Activated naive CD4-positive, alpha-beta T cell (primary cell): ENCODE measurements at regions not wholly inside any gene's neighbourhood (a gene's known extent, or its start where the extent isn't known, plus 50 kb on each side); places are given as distances from the start of the nearest gene placed in this dataset.

Source experiments
- DNase-seq, 4 experiments: peaks; one replicate each; lab custom pipeline; 2025; lab: John Stamatoyannopoulos, UW

DNA sequence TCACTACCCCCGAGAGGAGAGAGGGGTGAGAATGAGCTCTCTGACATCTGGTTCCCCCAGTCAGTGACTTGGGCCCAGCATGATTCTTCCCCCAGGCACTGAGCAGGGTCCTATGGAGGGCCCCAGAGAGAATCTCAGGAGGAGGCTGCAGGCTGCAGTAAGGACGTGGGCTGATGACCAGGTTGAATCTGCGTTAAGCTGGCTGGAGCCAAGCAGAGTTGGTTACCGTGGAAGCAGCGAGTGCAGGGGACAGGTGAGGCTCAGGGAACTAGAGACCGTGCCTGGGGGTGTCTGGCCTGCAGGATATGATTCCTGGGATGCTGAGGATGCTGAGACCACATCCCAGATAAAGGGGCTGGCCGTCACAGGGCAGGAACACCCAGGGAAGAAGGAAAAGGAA, 314.3 kb upstream of the IRX1 start:
- no peak for DNase-seq

DNA sequence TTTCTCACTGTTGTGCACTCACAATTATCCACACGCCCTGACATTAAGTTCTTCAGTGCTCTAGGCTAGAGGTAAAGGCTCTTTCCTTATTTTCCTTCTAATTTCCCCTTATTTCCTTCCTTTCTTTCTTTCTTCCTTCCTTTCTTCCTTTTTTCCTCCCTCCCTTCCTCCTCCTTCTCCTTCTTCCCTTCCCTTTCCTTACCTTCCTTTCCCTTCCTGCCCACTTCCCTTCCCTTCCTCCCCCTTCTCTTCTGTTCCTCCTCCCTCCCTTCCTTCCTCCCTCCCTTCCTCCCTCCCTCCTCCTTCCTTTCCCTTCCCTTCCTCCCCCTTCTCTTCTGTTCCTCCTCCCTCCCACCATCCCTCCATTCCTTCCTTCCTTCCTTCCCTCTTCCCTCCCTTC, 317.0 kb upstream of the IRX1 start:
- DNase-seq = no peak

DNA sequence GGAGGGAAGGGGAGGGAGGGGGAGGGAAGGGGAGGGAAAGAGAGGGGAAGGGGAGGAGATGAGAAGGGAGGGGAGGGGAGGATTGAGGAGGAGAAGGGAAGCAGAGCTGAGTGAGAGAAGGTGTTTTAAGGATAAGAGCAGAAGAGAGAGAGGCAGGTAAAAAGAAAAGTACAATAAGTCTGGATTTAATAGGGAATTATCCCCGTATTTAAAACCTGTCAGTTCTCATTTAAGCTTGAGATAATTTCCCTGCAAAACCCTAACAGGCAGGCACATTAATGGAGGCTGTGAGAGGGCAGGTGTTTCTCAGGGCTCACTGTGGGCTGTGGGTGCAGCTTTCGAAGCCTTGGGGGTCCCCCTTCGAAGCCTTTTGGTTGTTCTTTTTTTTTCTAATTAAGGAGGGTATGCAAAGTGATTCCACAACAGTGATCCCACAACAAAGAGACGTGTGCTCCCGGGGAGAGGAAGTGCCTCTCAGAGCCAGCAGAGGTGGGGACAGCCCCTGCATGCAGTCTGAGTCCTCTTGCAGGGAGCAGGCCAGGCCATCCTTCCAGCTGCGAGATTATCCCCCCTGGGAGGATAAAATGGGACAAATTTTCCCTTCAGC, 317.9 kb upstream of the IRX1 start:
- no peak for DNase-seq

DNA sequence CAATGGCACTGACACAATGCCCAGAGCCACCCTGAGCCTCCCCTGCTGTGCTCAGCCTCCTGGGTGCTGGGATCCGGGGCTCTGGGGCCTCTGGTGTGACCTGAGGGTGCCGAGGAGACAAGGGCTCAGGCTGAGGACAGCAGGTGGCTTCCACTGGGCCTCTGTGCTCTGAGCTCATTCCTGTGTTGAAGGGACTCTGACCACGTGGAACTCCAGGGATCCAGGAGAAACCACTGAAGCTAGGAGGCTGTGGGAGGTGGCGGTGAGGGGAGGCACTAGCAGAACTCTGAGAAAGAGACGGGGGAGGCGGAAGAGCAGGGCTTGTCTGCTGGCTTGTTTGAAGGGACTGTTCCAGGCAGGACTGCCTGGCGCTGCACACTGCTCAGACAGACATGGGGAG, 318.7 kb upstream of the IRX1 start:
- no peak for DNase-seq

DNA sequence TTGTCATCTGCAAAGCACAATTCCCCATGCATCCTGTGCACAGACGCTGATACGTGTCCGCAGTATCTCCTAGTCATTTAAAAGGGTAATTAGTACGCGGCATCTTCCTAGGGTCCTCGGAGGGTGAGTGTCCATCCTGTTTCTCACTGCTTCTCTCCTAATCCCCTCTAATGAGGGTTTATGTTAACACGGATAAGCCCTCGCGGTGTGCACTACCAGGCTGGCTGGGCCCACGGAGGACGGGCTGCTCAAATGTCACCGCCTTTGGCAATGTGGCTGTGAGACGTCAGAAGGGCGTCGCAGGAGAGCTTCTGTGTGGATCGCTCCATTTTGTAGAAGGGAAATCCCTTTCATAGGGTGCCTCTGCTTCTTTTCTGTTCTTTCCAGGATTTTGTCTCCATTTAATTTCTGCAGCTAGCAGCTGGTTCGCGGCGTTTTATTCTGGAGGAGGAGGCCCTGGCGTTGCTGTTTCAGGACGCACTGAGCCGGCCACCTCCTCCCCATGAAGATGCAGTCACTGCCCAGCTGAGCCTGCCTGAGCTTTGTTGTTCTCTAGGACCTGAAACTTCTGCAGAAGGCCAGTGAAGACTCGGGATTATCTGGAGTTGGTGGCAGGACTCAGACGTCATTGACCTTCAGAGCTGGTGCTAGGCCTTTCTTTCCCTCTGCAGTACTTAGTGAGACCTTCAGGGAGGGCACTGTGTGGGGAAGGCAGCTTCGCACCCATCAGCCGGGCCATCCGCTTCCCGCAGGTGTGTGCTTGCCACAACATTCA, 326.1 kb upstream of the IRX1 start:
- DNase-seq = no peak

DNA sequence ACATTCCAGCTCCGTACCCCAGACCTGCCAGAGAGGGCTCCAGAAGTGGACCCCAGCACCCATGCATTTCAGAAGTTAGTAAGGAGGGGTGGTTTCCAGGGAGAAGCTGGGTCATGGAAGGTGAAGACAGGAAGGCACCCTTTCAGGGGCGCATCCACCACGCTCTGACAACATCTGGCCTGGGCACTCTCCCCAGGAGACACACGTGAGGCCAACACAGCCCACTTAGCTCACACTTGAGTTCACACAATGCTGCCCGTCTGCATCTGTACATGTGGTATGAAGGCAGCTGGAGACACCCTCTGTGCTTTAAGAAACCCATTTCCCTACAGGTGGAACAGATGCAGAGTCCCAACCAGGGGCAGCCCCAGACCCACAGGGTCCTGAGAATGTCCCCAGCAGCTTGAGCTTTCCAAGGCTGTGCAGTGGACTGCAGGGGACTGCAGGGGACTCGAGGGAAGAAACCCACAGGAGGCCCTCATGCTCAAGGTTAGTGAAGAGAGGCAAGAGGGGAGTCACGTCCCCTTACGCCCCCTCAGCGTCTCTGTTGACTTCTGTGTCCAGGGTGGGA, 326.8 kb upstream of the IRX1 start:
- DNase-seq = no peak

DNA sequence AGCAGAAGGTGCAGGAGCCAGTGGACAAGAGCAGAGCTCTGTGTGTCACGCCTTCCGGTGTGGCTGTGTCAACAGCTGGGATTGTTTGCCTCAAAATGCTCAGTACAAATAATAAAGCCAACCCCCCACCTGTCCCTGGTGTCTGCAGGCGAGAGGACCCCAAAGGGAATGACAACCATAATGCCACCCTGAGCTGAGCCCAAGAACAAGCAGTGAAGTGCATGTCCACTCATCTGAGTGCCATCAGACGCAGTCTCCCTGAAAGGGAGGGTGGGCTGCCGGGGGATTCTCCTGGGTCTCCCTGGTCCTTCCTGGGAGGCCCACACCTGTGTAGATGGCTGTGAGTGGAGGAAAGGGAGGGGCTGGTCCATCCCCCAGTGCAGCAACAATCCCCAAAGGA, 328.8 kb upstream of the IRX1 start:
- no peak for DNase-seq

DNA sequence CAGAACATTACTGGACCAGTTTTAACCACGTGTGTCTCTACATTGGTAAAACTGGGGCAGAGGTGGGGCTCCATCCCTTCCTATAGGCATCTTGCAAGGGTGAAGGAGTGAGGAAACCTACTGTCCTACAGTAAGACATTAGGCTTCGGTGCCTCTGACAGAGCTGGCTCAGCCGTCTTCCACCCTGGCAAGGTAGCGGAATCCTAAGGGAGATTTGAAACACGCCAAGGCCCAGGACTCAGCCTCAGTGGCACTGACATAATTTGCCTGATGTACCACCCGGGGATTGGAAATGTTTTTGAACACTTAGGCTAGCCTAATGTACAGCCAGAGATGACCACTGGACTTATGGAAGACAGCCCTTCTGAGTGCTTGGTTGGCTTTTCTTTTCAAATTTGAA, 329.7 kb upstream of the IRX1 start:
- DNase-seq = no peak

DNA sequence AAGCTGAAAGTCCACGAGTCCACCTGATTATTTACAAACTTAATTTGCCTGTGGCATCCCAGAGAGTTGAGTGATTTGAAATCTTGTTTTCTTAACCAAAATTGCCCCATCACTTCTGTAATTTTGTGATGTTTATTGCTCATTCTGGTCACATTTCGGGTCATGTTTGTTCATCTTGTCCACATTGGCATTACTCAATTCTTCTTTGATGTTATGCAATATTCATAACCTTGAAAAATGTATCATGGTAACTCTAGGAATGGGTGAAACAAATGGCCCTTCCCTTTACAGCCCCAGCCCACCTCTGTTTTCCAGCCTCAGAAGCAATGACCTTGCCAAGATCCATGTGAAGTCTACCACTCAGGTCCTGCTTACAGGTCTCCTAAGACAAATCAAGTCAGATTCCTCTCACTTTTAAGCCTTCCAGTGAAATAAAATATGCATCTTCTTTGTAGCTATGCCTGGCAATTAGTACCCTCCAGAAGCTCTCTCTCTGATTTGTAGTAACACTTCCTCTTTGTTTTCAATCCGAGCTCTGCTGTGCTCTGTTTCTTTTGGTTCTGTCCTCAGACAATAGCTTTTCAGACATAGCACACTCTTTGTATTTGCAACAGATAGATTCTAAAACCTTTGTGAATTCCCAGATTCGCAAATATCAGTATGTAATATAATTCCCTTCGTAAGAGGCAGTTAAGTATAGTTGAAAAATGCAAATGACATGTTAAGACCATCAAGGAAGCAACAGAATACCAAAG, 330.3 kb upstream of the IRX1 start:
- DNase-seq = no peak

DNA sequence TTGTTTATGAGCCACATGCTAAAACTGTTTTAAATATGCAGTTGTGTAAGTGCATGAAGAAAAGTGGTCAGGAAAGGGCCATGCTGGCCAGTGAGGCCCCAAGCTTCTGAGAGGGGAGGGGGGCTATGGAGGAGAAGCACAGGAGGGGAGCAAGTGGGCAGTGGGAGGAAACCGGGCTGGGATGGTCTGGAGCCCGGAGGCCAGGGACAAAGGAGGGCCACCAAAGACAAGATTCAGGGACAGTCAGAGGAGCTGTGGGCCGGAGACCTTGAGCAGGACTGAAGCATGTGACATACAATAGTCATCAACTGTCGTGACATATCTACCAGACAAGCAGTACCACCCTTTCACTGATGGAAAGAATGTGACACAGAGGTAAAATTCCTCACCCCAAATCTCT, 333.2 kb upstream of the IRX1 start:
- no peak for DNase-seq

DNA sequence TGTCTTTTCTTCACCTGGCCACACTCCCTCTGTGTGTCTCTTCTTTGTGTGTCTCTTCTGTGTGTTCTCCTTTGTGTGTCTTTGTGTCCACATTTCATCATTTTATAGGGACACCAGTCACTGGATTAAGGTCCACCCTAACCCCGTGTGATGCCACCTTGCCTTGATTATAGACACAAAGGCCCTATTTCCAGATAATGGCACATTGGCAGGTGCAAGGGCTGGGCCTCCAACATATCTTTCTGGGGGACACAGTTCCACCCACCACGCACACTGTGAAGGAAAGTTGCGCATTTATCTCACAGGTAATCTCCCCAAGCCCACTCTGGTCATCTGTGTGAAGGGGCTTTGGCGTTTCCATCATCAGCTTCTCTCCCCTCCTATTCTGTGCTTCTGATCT, 334.6 kb upstream of the IRX1 start:
- no peak for DNase-seq

DNA sequence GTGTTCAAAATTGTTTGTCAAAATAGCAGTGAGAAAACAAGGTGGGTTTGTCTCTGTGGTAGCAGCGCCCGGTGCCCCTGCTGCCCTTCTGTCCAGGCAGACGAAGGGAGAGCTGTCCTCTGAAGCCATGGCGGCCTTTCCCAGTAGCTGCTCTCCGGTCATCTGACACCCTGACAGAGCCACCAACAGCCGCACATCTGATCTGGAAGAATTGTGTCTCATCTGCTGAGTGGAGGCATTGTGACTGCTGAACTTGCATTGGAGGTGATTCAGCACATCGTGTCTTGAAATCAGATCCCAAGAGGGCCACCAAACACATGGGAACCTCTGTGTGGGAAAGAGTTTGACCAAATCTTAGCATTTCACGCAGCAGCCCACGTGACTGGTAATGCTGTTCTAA, 337.6 kb upstream of the IRX1 start:
- DNase-seq = no peak

DNA sequence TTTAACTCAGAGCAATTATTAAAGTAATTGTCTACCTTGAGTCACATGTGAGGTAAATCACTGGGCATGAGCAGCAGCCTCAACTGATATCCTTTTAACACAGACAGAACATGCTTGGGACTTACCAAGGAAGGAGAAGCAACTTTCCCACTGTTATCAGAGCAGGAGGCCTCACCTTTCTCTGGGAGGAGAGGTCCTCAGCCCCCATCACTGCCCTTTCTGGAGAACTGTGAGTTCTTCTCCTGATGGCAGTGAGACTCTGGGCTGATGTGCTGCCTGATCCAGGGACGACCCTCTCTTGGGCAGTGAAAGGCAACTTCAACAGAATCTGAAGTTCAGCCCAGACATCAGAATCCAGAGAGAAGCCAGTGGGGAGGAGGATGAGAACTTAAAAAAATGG, 343.4 kb upstream of the IRX1 start:
- DNase-seq = no peak

DNA sequence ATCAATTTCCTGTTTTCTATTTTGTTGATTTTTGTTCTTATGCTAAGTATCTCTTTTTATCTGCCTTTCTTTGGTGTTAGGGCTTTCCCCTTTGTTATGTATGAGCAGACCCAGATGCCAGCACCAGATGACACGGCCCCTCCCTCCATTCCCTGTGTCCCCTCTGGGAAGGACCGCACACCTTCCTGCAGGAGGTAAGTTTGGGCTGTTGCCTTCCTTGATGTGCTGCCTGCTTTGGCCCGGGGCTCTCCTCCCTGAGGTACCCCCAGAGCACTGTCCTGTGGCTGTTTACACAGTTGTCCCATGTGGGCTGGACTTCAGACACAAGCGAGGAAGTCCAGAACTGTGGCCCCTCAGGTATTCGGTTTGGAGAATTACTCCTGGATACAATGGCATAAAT, 343.8 kb upstream of the IRX1 start:
- no peak for DNase-seq

DNA sequence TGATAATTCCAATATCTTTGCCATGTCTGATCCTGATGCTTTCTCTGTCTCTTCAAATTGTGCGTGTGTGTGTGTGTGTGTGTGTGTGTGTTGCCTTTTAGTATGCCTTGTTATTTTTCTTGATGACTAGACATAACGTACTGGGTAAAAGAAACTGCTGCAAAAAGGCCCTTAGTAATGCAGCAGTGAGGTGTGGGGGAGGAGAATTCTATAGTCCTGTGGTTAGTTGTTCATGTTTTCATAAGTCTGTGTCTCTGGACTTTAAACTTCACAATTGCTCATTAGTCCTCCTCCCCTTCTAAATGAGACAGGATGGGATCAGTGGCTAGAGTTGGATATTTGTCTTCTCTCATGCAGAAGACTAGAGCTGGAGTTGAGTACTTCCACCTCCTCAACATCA, 346.2 kb upstream of the IRX1 start:
- no peak for DNase-seq

DNA sequence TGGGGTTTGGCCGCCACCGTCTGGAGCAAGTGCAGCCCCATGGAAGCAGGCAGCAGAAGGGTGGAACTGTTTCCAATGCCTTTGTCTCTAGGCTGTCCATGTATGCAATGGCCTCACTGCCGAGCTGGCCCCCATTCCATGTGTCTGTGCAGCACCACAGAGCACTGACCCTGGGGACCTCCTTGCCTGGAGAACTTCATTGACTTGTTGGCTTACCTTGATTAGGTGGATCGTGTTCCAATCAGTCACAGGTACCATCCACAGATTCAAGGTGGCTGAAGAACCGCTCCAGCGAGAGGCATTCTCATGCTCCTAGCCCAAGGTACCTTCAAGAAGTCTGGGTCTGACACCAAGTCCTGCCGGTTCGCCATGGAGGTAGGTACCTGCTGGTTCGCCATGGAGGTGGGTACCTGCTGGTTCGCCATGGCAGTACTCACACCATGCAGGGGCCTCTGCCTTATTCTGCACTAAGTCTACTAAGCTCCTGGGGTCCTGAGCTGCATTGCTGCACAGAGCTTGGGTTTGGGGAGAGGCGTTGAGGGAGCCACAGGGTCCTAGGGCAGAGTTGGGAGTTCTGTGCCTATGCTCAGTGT, 358.3 kb upstream of the IRX1 start:
- DNase-seq = no peak

DNA sequence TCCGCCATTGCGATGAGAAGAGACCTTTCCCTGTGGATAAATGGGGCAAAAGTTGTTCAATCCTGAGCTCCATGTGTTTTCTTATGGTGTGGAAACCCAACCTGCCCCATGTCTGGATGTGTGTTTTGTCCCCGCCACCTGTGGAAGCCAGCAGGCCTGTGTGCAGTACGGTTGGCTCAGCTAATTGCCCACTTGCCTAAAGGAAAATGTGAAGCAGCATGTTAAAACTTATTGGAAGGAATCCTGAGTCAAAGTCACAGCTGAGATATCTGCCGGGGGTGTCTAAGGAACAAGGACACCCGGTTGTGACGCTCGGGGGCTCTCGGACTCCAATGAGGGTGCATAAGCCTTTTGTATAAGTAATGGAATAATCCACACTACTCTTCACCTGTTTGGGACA, 361.1 kb upstream of the IRX1 start:
- no peak for DNase-seq

DNA sequence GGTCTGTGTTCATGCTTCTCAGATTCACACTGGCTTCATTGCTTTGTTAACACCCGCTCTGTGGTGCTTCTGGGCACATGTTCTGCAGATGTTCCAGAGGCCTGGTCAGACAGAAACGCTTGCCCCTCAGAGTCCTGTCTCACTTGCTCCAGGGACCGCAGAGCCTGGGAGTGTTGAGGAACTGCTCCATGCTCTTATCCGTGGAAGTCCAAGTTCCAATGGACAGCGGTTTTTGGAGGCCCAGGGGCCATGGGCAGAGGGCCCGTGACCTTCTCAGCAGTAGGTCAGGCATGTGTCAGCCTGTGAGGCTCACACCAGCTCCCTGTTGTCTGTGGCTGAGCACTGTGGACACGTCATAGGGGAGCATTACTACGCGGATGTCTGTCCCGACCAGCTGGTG, 364.7 kb upstream of the IRX1 start:
- DNase-seq = no peak

DNA sequence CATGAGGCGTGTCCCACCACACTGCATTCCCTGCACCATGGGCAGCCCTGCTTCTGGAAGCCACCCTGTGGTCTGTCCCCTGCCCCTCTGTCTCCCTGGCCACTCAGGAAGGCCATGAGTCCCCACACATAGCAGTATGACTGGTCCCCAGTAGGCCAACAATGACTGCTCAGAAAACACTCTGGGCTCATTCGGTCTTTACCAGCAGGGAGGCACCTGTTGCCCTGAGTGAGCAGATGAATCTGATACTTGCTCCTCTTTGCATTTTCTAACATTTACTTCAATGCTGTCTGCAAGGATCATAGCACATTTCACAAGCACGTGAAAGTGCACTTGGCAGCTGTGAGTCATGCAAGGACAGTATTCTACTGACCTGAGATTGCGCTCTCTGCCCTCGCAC, 365.4 kb upstream of the IRX1 start:
- no peak for DNase-seq

DNA sequence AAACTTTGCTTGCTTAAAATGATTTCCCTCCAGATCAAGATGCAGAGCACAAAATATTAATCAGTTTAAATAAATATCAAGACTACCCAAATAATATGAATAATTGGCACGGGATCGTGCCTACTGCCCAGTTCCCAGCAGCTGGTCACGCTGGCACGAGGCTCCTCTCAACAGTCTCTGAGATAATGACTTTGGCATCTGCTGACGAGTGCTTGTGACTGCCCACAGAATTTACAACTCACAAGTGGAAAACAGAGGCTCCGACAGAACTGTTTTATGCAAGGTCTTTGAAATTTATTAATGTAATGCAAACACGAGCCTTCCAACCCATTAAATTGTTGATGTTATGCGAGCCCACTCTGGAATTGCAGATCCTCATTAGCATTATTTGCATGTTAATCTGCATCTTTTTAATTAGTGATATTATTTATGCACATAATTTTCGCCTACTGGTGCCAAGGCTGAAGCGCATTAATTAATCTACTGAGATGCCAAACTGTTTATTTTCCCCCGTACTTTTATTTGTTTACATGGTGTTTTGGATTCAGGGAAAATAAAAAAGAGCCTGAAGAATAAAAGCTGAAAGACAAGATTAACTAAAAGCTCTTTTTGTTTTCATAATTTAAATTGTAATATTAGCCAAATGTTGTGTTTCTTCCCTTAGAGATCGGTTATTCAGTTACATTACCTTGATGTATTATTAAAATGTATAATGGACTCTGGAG, 369.3 kb upstream of the IRX1 start:
- DNase-seq = no peak

DNA sequence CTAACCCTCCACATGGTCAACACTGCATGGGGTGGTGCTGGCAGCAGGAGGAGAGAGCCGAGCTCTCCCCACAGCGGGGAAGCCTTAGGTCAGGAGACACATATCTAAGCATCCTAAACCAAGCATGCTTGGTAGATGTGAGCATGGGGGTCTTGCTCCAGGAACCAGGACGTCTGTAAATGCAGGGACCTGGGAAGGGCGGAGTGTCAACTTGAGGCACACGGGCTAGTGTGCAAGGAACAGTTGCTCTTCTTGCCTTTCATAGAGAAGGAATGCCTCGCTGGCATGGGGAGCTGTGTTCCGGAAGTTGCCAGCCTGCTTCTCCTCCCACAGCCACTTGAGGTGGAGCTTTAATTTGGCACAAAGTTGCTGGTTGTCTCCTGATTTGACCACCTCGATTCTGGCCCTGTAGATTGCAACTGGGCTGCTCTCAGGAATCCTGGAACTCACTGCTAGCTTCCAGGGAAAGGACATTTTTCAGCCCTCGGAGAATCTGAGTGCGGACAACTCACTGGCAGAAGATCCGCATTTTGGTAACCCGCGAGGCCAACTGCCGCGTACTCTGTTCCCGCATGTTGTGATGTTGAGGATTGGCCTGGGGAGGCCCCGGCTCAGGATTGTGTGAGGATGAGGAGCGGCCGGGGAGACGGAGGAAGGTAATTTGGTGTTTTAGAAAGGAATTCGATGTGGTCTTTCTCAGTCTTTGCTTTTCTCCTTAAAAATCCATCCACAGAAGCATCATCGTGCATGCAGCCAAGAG, 370.3 kb upstream of the IRX1 start:
- DNase-seq = no peak
